ENCODE measurements at regions not wholly inside any gene's neighbourhood (a gene's known extent, or its start where the extent isn't known, plus 50 kb on each side); places are given as distances from the start of the nearest gene placed in this dataset.

GRCh38 chr3:41104147-41104546, 95.2 kb upstream of the CTNNB1 start:
- Histone ChIP-seq H3K4me3 (replicated peaks; ENCODE audit: insufficient read depth, low read length) (no peak overlapping the region), H3K27ac (replicated peaks) (no peak overlapping the region), H3K27me3 (ENCODE audit: insufficient read depth, poor library complexity, severe bottlenecking) (no peaks in the 10 kb centered on the region)
- DNase-seq (ENCODE audit: low read depth in 1 of 2, low spot score in 1 of 2): no peak
- no peak for TF ChIP-seq SPI1 (IDR thresholded peaks at IDR 0.05; ENCODE audit: borderline replicate concordance, low read depth)
- TF ChIP-seq GABPA (IDR thresholded peaks at IDR 0.05; ENCODE audit: low read depth): no peak
- TF ChIP-seq REST (IDR thresholded peaks at IDR 0.05; ENCODE audit: insufficient replicate concordance, low read depth): no peak
- no peak for TF ChIP-seq CTCF (IDR thresholded peaks at IDR 0.05; ENCODE audit: insufficient read depth, low read length)
- no peak for TF ChIP-seq POLR2AphosphoS5 (IDR thresholded peaks at IDR 0.05; ENCODE audit: low read depth)

DNA sequence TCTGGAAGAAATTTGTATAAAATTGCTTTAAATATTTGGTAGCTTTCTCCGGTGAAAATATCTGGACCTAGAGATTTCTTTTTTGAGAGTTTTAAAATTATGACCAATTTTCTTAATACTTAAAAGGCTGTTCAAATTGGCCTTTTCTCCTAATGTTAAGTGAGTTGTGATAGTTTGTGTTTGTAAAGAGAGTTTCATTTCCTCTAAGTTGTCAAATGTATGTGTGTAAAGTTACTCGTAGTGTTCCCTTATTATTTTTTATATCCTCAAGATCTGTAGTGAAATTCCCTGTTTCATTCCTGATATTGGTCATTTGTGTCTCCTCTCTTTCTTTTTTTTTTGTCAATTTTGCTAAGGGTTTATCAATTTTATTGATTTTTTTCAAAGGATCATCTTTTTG, 92.6 kb upstream of the CTNNB1 start:
- no peak for DNase-seq (ENCODE audit: low read depth in 1 of 2, low spot score in 1 of 2)
- Histone ChIP-seq H3K27ac (replicated peaks) (no peak overlapping the region), H3K4me3 (replicated peaks; ENCODE audit: insufficient read depth, low read length) (no peak overlapping the region), H3K27me3 (ENCODE audit: insufficient read depth, poor library complexity, severe bottlenecking) (no peaks in the 10 kb centered on the region)
- TF ChIP-seq SPI1 (IDR thresholded peaks at IDR 0.05; ENCODE audit: borderline replicate concordance, low read depth) (no peak), GABPA (IDR thresholded peaks at IDR 0.05; ENCODE audit: low read depth) (no peak), CTCF (IDR thresholded peaks at IDR 0.05; ENCODE audit: insufficient read depth, low read length) (no peak), POLR2AphosphoS5 (IDR thresholded peaks at IDR 0.05; ENCODE audit: low read depth) (no peak), REST (IDR thresholded peaks at IDR 0.05; ENCODE audit: insufficient replicate concordance, low read depth) (no peak)

- DNase-seq (ENCODE audit: low read depth in 1 of 2, low spot score in 1 of 2): peak; percentile 57 to 74
- no peak for TF ChIP-seq POLR2AphosphoS5 (IDR thresholded peaks at IDR 0.05; ENCODE audit: low read depth)
- TF ChIP-seq SPI1 (IDR thresholded peaks at IDR 0.05; ENCODE audit: borderline replicate concordance, low read depth): no peak
- no peak for TF ChIP-seq REST (IDR thresholded peaks at IDR 0.05; ENCODE audit: insufficient replicate concordance, low read depth)
- no peak overlapping the region for H3K4me3 ChIP-seq (replicated peaks; ENCODE audit: insufficient read depth, low read length)
- peak overlapping the region; percentile 25; the same call in 1 of the 2 replicates for H3K27ac ChIP-seq (replicated peaks)
- H3K27me3 ChIP-seq (ENCODE audit: insufficient read depth, poor library complexity, severe bottlenecking): no peaks in the 10 kb centered on the region
Measured at GRCh38 chr3:41111011-41111410, 88.3 kb upstream of the CTNNB1 start.
